Skeletal muscle satellite cell (primary cell): ENCODE measurements at regions not wholly inside any gene's neighbourhood (a gene's known extent, or its start where the extent isn't known, plus 50 kb on each side); places are given as distances from the start of the nearest gene placed in this dataset.

Experiments used
- H3K27me3 ChIP-seq: 2 replicates; pipeline ENCODE4 v1.7.0; 2013; ENCODE audit warnings: low read length; ENCODE audit not compliant: control insufficient read depth, insufficient read depth
- H3K36me3 ChIP-seq: 2 replicates; pipeline ENCODE4 v1.7.0; 2013; ENCODE audit warnings: mild to moderate bottlenecking, control low read depth, low read length; ENCODE audit not compliant: insufficient read depth
- H3K4me1 ChIP-seq: 2 replicates; pipeline ENCODE4 v1.7.0; 2013; ENCODE audit warnings: low read length; ENCODE audit not compliant: control insufficient read depth, insufficient read depth
- H3K4me2 ChIP-seq: 2 replicates; pipeline ENCODE4 v1.7.0; 2013; ENCODE audit warnings: mild to moderate bottlenecking, low read length
- H3K4me3 ChIP-seq: 2 replicates; pipeline ENCODE4 v1.7.0; 2013; ENCODE audit warnings: low read length
- H3K9ac ChIP-seq: 2 replicates; pipeline ENCODE4 v1.7.0; 2013; ENCODE audit warnings: mild to moderate bottlenecking, low read depth, low read length, moderate library complexity
- H3K9me3 ChIP-seq: replicated peaks from 2 replicates; pipeline ENCODE4 v1.7.0; 2013; ENCODE audit warnings: mild to moderate bottlenecking, control low read depth, low read length

DNA sequence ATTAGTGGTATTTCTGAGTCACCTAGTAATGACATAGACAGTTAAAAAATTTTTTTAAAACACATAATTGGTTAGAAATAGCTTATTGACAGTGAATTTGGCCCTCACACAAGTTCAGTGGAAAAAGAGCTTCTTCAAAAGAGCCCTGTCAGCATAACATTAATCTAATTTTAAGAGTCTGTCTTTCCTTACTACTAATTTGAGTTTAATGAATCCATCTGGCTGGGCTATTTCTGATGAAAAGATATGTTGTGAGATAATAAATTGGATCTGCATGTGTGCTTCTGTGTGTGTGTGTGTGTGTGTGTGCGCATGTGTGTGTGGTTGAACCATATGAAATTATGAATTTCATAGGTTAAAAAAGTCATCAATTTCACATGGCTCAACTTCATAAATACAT lies 1045.2 kb downstream of the FLRT2 start:
- peaks cover 4% of the 10 kb centered on the region for H3K9me3 ChIP-seq
- H3K36me3 ChIP-seq, result no peaks in the 10 kb centered on the region
- no peak overlapping the region for H3K4me2 ChIP-seq
- H3K27me3 ChIP-seq, result no peaks in the 10 kb centered on the region
- no peaks in the 10 kb centered on the region for H3K4me1 ChIP-seq
- H3K9ac ChIP-seq, result no peak overlapping the region
- no peak overlapping the region for H3K4me3 ChIP-seq

DNA sequence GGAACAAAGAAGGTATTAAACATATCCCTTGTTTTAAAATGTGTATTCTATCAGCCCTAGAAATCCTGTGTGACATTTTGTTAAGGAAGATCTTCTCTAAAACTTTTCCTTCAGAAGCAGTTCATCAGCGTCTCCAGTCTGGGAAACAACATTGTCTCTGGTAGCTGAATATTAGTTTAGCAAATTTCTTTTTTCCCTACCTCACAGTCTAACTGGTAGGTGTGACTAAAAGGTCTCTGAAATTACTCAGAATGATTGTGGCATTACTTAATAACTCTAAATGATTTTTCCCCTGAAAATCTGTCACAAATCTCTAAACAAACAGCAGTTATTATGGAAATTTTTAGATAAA lies 1044.8 kb downstream of the FLRT2 start:
- no peaks in the 10 kb centered on the region for H3K4me1 ChIP-seq
- H3K4me2 ChIP-seq, result no peak overlapping the region
- peaks cover 2% of the 10 kb centered on the region for H3K9me3 ChIP-seq
- no peaks in the 10 kb centered on the region for H3K36me3 ChIP-seq
- H3K4me3 ChIP-seq, result no peak overlapping the region
- no peak overlapping the region for H3K9ac ChIP-seq
- no peaks in the 10 kb centered on the region for H3K27me3 ChIP-seq

DNA sequence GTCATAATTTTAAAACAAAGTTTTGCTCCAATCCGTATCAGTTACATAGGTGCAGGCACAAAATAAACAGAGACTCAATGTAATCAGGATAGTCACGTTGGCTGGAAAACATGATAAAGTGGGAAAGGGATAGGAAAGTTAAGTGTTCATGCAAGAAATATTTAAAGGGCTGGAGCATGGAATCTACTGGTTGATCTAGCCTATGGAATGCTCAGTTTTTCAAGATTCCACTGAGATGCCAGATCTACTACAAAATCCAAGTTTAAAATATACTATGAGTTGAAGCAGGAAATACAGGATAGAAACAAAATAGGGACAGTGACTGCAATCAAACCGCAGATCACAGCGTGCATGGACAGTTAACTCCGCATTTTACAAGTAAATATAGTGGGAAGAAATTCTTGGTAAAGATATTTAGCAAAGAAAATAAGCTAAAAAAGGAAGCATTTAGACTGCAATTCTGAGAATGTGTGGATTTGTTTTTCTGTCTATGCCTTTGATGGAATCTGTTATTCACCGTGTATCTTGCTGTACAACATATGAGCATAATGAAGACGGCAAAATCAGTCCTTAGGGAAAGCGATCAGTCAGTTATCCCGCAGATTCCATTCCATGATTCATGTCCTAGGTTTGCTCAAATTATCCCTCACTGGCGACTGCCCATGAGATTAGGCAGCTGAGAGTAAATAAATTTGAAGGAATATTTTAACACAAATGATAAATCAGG lies 1044.3 kb downstream of the FLRT2 start:
- H3K9ac ChIP-seq, result no peak overlapping the region
- no peaks in the 10 kb centered on the region for H3K9me3 ChIP-seq
- H3K36me3 ChIP-seq, result no peaks in the 10 kb centered on the region
- no peak overlapping the region for H3K4me2 ChIP-seq
- H3K27me3 ChIP-seq, result no peaks in the 10 kb centered on the region
- no peaks in the 10 kb centered on the region for H3K4me1 ChIP-seq
- no peak overlapping the region for H3K4me3 ChIP-seq

DNA sequence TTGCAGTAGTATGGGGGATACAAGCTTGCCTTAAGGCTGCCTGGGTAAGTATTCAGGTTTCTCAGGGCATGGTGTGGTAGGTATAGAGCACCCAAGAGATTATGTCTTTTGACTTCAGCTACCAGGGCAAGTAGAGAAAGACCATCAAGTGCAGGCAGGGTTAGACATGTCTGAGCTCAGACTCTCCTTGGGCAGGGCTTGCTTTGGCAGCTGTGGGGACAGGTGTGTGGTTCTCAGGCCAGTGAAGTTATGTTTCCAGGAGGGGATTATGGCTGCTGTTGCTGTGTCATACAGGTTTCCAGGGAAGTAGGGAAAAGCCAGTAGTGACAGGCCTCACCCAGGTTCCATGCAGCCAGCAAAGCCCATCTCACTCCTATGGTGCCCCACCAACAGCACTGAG lies 1040.4 kb downstream of the FLRT2 start:
- Histone ChIP-seq H3K36me3 (no peaks in the 10 kb centered on the region), H3K9ac (no peak overlapping the region), H3K9me3 (no peaks in the 10 kb centered on the region), H3K27me3 (no peaks in the 10 kb centered on the region), H3K4me3 (no peak overlapping the region), H3K4me2 (no peak overlapping the region), H3K4me1 (no peaks in the 10 kb centered on the region)

DNA sequence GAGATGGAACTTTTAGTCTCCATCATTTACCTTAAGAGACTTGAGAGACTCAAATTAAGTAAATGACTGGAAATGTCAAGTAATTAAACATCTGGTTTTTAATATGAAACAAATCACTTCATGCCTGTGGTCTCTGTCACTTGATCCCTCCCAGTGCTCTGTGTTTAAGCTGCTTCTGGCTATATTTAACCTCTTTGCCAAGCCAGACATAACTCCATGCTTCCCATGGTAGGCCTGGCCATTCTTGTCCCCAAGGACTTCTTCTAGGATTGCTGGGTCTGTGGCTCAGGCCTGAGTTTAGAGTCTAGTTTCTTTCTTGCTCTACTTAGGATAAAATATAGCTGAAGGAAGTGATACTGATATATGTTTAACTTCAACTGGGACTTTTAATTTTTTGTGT lies 1013.6 kb downstream of the FLRT2 start:
- Histone ChIP-seq H3K4me2 (no peak overlapping the region), H3K4me1 (no peaks in the 10 kb centered on the region), H3K9me3 (peaks cover 6% of the 10 kb centered on the region), H3K4me3 (no peak overlapping the region), H3K27me3 (no peaks in the 10 kb centered on the region), H3K36me3 (no peaks in the 10 kb centered on the region), H3K9ac (no peak overlapping the region)

DNA sequence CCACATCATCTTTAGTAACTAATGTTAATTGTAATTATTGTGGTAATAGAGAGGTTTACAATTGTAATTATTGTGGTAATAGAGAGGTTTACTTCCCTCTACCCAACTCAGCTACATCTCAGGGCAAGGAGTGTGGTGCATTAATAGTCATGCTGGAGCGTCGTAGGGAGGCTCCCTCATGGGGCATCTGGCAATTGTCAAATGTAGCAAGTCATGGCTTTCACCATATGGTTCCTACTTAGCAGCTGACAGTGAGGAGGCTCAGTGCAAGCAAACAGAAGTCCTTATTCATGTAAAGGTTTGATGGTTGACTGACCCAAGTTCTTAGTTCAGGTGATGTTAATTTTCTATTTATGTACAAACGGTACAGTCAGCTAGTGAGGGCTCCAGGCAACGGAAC lies 1012.0 kb downstream of the FLRT2 start:
- Histone ChIP-seq H3K4me1 (no peaks in the 10 kb centered on the region), H3K9ac (no peak overlapping the region), H3K27me3 (no peaks in the 10 kb centered on the region)

DNA sequence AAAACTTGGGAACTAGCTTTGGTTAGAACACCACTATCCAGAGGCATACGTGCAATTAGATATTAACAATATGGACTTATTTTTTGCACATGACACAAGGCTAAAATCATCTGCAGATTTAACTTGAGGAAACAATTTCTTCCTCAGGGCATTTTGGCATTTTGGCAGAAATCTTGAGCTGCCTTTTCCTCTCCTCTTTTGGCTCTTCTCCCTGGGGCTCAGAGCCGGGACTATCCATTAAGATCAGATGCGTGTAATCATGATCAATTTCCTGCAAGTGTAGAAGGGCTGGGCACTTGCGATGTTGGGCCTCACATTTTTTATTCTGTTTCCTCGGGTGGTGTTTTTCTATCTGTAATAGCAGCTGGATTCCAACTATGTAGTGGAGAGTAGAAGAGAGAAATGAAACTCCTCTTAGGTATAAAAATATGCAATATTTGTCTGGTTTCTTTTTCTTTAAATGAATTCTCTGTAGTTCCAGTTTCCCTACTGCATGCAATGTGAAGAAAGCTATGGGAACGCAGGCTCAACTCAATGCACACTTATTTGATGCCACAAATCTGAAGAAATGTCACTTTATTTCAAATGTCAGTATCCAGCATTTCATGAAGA lies 1010.8 kb downstream of the FLRT2 start:
- Histone ChIP-seq H3K9me3 (peaks cover 6% of the 10 kb centered on the region), H3K4me3 (no peak overlapping the region), H3K4me2 (no peak overlapping the region), H3K36me3 (no peaks in the 10 kb centered on the region), H3K9ac (no peak overlapping the region), H3K4me1 (no peaks in the 10 kb centered on the region), H3K27me3 (no peaks in the 10 kb centered on the region)

More for the DNA sequence above, 1012.0 kb downstream of the FLRT2 start:
- Histone ChIP-seq H3K4me2 (no peak overlapping the region), H3K9me3 (peaks cover 6% of the 10 kb centered on the region), H3K36me3 (no peaks in the 10 kb centered on the region), H3K4me3 (no peak overlapping the region)

DNA sequence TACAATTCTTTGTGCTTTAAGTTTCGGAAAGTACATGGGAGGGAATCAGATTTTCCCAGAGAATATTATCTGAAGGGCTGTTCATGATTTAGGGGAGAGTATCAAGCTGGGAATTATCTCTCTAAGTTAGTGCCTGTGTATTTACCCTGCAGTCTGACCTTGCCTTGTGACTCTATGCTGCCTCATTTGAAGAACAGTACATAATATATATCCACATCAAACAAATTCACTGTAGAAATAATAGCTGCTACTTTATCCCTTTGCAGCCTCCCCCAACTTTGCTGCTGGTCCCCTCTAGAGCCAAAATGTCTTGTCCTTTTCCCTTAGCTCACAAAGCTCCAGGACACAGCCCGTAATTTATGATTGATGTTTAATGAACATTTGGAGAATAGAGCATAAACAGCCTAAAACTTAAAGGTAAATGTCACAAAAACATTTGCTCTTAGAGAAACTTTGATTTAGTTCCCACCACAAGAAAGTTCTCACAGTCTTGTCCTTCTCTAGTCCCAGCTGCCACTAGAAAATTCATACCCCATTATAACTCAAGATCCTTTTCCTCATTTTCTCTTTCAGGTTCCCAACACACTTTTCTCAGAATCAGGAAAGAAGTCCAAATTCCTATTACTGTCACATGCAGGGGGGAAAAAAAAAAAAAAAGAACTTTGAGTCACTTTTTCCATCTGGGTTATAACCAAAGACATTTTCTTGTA lies 1009.6 kb downstream of the FLRT2 start:
- H3K4me1 ChIP-seq, result no peaks in the 10 kb centered on the region
- peaks cover 6% of the 10 kb centered on the region for H3K9me3 ChIP-seq
- no peak overlapping the region for H3K9ac ChIP-seq
- no peaks in the 10 kb centered on the region for H3K36me3 ChIP-seq
- H3K4me2 ChIP-seq, result no peak overlapping the region
- H3K4me3 ChIP-seq, result no peak overlapping the region
- no peaks in the 10 kb centered on the region for H3K27me3 ChIP-seq

DNA sequence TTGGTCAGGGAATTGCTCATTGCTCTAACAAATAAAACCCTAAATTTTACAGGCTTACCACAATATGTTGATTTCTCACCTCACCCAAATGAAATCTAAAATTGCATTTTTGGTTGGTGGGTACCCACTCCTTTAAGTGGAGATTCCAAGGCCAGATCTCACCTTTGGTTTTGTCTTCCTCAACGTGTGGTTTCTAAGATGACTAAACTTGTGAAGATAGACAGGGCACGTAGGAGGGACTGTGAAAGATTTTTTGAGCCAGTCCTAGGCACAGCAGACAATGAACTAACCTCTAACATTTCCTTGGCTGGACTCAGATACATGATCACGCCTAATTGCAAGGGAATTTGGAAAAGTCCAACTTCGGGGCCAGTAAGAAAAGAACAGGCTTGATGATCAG lies 1003.9 kb downstream of the FLRT2 start:
- no peaks in the 10 kb centered on the region for H3K27me3 ChIP-seq
- H3K9me3 ChIP-seq, result peaks cover 4% of the 10 kb centered on the region
- no peaks in the 10 kb centered on the region for H3K4me1 ChIP-seq
- H3K4me2 ChIP-seq, result no peak overlapping the region
- H3K4me3 ChIP-seq, result no peak overlapping the region
- no peaks in the 10 kb centered on the region for H3K36me3 ChIP-seq
- no peak overlapping the region for H3K9ac ChIP-seq

DNA sequence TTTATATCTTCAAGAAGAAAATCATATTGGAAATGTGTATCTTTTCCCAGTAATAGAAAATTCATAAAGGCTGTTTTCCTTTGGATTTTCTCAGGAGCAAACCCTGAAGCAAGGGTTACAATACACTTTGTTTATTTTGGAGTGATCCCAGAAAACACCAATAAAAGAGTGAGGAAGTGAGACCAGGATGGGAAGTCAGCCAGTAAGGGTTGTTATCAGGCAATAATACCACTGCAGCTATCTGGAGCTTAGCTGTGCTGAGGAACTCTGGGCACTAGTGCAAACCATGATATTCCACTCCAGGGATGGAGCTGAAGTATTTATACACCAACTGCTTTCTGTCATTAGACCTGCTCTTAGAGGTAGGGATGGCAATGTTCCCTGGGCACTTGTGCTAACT lies 1002.3 kb downstream of the FLRT2 start:
- H3K27me3 ChIP-seq, result no peaks in the 10 kb centered on the region
- no peak overlapping the region for H3K4me2 ChIP-seq
- H3K36me3 ChIP-seq, result no peaks in the 10 kb centered on the region
- H3K4me1 ChIP-seq, result no peaks in the 10 kb centered on the region
- H3K9ac ChIP-seq, result no peak overlapping the region
- H3K4me3 ChIP-seq, result no peak overlapping the region
- H3K9me3 ChIP-seq, result peaks cover 4% of the 10 kb centered on the region

DNA sequence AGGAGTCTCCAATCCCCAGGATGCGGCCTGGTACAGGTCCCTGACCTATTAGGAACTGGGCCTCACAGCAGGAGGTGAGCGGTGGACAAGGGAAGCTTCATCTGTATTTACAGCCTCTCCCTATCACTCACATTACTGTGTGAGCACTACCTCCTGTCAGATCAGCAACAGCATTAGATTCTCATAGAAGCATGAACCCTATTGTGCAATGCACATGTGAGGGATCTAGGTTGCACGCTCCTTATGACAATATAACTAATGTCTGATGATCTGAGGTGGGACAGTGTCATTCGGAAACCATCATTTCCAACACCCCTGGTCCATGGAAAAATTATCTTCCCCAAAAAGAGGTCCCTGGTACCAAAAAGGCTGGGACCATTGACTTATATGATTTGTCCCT lies 1000.5 kb downstream of the FLRT2 start:
- H3K9ac ChIP-seq, result no peak overlapping the region
- no peaks in the 10 kb centered on the region for H3K36me3 ChIP-seq
- no peak overlapping the region for H3K4me3 ChIP-seq
- H3K9me3 ChIP-seq, result peaks cover 4% of the 10 kb centered on the region
- no peak overlapping the region for H3K4me2 ChIP-seq
- H3K4me1 ChIP-seq, result no peaks in the 10 kb centered on the region
- no peaks in the 10 kb centered on the region for H3K27me3 ChIP-seq

DNA sequence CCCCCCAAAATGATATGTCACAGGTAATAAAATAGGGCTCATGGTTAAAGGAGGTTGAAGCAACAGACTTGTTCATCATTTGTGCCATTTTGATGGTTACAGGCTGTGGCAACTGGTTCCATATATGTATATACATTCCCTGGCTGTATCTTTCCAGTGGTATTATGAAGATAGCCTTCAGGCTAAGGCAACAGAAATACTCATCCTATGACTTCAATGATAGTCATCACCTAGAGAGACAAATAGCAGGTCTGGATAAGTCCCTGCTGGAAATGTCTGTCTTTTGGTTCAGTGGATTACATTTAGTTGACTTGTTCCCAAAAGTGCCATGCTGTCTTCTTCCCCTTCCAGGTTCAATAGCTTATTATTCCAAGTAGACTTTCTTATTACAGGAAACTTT lies 997.4 kb downstream of the FLRT2 start:
- no peaks in the 10 kb centered on the region for H3K4me1 ChIP-seq
- no peaks in the 10 kb centered on the region for H3K27me3 ChIP-seq
- no peaks in the 10 kb centered on the region for H3K36me3 ChIP-seq
- H3K4me2 ChIP-seq, result no peak overlapping the region
- H3K9ac ChIP-seq, result no peak overlapping the region
- H3K9me3 ChIP-seq, result peaks cover under 1% of the 10 kb centered on the region
- H3K4me3 ChIP-seq, result no peak overlapping the region
